ENCODE measurements at regions not wholly inside any gene's neighbourhood (a gene's known extent, or its start where the extent isn't known, plus 50 kb on each side); places are given as distances from the start of the nearest gene placed in this dataset.

DNA sequence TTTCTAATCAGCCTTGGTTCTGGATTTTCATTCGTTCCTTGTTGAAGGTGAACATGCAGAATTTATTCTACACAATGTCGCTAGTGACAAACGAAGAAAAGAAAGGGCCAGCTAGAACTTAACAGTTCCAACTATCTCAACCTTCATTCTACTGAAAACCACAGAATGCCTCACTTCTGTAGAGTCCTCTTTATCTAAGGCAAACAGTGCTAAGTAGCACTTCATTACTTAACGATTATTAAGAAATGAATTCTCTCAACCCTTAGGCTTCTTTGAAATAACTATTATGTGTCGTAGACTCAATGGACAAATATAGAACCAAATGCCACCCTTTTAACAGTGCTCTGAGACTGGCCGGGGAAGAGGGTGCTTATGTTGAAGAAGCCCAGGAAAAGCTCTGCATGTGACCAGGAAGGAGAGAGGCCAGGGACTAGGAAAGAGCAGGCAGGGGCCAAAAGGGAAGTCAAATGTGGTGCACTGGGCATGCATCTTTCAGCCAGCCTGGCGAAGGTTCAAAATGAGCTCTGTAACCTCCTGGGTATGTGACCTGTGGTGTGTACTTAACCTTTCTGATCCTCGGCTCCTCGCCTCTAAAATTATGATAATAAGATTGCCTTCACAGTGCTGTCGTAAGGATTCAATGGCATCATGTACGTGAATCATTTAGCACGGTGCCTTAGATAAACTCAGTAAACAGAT, 55.4 kb upstream of the BMP2 start:
- dilution Hi-C loops (cut with MboI; ENCODE audit: extremely low pct_ligation_motif_present, low sequenced_read_pairs): no loop called here
- H3K27me3 ChIP-seq (ENCODE audit: control insufficient read depth, extremely low read depth, insufficient read depth, low read length): no peaks in the 10 kb centered on the region
- H3K36me3 ChIP-seq (ENCODE audit: control insufficient read depth in 2 of 2, extremely low read depth in 1 of 2, insufficient read depth in 2 of 2, low read length in 2 of 2): no peaks in the 10 kb centered on the region
- TF ChIP-seq CTCF (optimal IDR thresholded peaks at IDR 0.05 in 1 of 3, IDR thresholded peaks at IDR 0.05 in 1 of 3, conservative IDR thresholded peaks at IDR 0.05 in 1 of 3; ENCODE audit: extremely low read depth in 1 of 3, insufficient read depth in 2 of 3, low read length in 3 of 3): no peak
- TF ChIP-seq EZH2 (IDR thresholded peaks at IDR 0.05; ENCODE audit: low read length): no peak
- no peaks in the 10 kb centered on the region for H3K9me1 ChIP-seq (ENCODE audit: control insufficient read depth, extremely low read depth, insufficient read depth, low read length)
- H3K27ac ChIP-seq (ENCODE audit: control insufficient read depth, insufficient read depth, low read length): no peak overlapping the region
- peaks cover 25% of the 10 kb centered on the region for H3K4me1 ChIP-seq (ENCODE audit: control insufficient read depth, extremely low read depth, insufficient read depth, low read length)
- H4K20me1 ChIP-seq (ENCODE audit: control insufficient read depth, extremely low read depth, insufficient read depth, low read length): no peaks in the 10 kb centered on the region
- H3K9me3 ChIP-seq (ENCODE audit: control insufficient read depth, low read depth, low read length): no peaks in the 10 kb centered on the region
- no peak overlapping the region for H3K9ac ChIP-seq (ENCODE audit: control insufficient read depth, extremely low read depth, insufficient read depth, low read length)
- H3K4me3 ChIP-seq (ENCODE audit: control insufficient read depth in 2 of 3, extremely low read depth in 1 of 3, insufficient read depth in 2 of 3, low read depth in 1 of 3, low read length in 3 of 3): no peak overlapping the region
- H3K4me2 ChIP-seq (ENCODE audit: control insufficient read depth, extremely low read depth, insufficient read depth, low read depth, low read length): no peak overlapping the region
- DNase-seq (ENCODE audit: low read depth, low spot score) (no peak), FAIRE-seq (no peak)
- no peaks in the 10 kb centered on the region for H3K79me2 ChIP-seq (ENCODE audit: control insufficient read depth, insufficient read depth, low read length)
- H2AFZ ChIP-seq (ENCODE audit: control insufficient read depth, low read length): no peak overlapping the region

DNA sequence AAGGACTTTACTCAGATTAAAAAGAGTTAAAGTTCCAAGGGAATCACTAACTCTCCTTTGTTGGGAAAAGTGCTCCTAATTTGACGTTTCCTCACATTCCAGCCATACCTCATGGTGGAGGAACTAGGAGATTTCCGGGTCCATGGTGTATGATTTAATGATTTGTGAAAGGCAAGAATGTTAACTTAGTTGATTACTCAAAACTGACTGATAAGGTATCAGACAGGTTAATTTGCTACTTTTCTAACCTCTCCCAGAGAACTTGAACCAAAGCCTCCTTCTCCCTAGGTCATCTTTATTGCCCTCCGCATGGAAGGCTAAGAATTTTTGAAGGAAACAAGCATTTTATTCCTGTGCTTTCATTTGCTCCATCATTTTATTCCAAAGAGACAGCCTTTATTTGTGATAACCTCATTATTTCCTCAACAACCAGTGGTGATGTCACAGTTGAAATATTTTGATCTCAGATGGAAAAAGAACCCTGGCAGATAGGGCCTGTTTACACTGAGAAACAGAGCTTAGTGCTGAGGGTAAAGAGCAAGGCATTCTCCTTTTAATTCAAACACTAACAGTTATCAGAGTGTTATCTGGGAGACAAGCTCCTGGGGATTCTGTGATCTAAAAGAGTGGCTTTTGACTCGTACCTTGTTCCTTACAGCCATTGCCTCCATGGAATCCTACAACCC, 57.4 kb upstream of the BMP2 start:
- Histone ChIP-seq H3K27me3 (ENCODE audit: control insufficient read depth, extremely low read depth, insufficient read depth, low read length) (no peaks in the 10 kb centered on the region), H3K27ac (ENCODE audit: control insufficient read depth, insufficient read depth, low read length) (no peak overlapping the region), H3K36me3 (ENCODE audit: control insufficient read depth in 2 of 2, extremely low read depth in 1 of 2, insufficient read depth in 2 of 2, low read length in 2 of 2) (no peaks in the 10 kb centered on the region), H3K9me3 (ENCODE audit: control insufficient read depth, low read depth, low read length) (no peaks in the 10 kb centered on the region), H3K9ac (ENCODE audit: control insufficient read depth, extremely low read depth, insufficient read depth, low read length) (no peak overlapping the region), H3K79me2 (ENCODE audit: control insufficient read depth, insufficient read depth, low read length) (no peaks in the 10 kb centered on the region), H4K20me1 (ENCODE audit: control insufficient read depth, extremely low read depth, insufficient read depth, low read length) (no peaks in the 10 kb centered on the region), H3K9me1 (ENCODE audit: control insufficient read depth, extremely low read depth, insufficient read depth, low read length) (no peaks in the 10 kb centered on the region), H3K4me3 (ENCODE audit: control insufficient read depth in 2 of 3, extremely low read depth in 1 of 3, insufficient read depth in 2 of 3, low read depth in 1 of 3, low read length in 3 of 3) (no peak overlapping the region), H3K4me2 (ENCODE audit: control insufficient read depth, extremely low read depth, insufficient read depth, low read depth, low read length) (no peak overlapping the region), H2AFZ (ENCODE audit: control insufficient read depth, low read length) (no peak overlapping the region), H3K4me1 (ENCODE audit: control insufficient read depth, extremely low read depth, insufficient read depth, low read length) (peaks cover 23% of the 10 kb centered on the region)
- FAIRE-seq: no peak
- dilution Hi-C loops (cut with MboI; ENCODE audit: extremely low pct_ligation_motif_present, low sequenced_read_pairs): no loop called here
- DNase-seq (ENCODE audit: low read depth, low spot score): no peak
- TF ChIP-seq CTCF (optimal IDR thresholded peaks at IDR 0.05 in 1 of 3, IDR thresholded peaks at IDR 0.05 in 1 of 3, conservative IDR thresholded peaks at IDR 0.05 in 1 of 3; ENCODE audit: extremely low read depth in 1 of 3, insufficient read depth in 2 of 3, low read length in 3 of 3) (no peak), EZH2 (IDR thresholded peaks at IDR 0.05; ENCODE audit: low read length) (no peak)

Measured in keratinocyte (primary cell).